ENCODE measurements at regions not wholly inside any gene's neighbourhood (a gene's known extent, or its start where the extent isn't known, plus 50 kb on each side); places are given as distances from the start of the nearest gene placed in this dataset.

DNA sequence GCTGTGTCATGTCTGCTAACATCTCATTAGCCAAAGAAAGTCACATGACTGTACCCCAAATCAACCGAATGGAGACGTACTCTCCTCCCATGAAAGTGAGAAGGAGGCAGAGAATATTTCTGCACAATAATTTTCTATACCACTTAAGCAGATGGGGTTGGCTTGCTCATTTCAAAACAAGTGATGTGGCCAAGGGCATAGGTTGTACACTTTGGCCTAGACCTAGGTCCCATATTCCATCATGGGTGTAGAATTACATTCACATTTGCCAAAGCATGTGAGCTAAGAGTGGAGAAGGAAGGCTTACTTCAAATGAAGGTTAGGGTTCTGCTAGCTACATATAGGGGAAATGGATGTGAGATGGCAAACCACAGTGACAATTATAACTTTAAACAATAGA lies 83.0 kb downstream of the ZNF365 start:
- intact Hi-C loops (cut with DNase I): no loop called here
- H3K27me3 ChIP-seq (ENCODE audit: control insufficient read depth, insufficient read depth, low read length): no peaks in the 10 kb centered on the region
- no peak overlapping the region for H3K4me3 ChIP-seq (ENCODE audit: low read length in 3 of 3)
- H3K36me3 ChIP-seq (ENCODE audit: control insufficient read depth in 2 of 3, insufficient read depth in 3 of 3, low read length in 3 of 3): no peaks in the 10 kb centered on the region
- no peak for TF ChIP-seq CTCF (IDR thresholded peaks at IDR 0.05; ENCODE audit: borderline replicate concordance, extremely low read depth, insufficient read depth)
- no peaks in the 10 kb centered on the region for H3K4me1 ChIP-seq (ENCODE audit: control insufficient read depth in 2 of 3, insufficient read depth in 2 of 3, low read depth in 1 of 3, low read length in 3 of 3)
- no peak for DNase-seq
- no peak for FAIRE-seq
- no peaks in the 10 kb centered on the region for H3K9me3 ChIP-seq (ENCODE audit: control insufficient read depth in 2 of 3, insufficient read depth in 1 of 3, low read length in 3 of 3)
- H3K27ac ChIP-seq (ENCODE audit: low read depth in 2 of 2, low read length in 2 of 2): no peak overlapping the region
- no peak overlapping the region for H3K9ac ChIP-seq (ENCODE audit: low read length in 3 of 3)

DNA sequence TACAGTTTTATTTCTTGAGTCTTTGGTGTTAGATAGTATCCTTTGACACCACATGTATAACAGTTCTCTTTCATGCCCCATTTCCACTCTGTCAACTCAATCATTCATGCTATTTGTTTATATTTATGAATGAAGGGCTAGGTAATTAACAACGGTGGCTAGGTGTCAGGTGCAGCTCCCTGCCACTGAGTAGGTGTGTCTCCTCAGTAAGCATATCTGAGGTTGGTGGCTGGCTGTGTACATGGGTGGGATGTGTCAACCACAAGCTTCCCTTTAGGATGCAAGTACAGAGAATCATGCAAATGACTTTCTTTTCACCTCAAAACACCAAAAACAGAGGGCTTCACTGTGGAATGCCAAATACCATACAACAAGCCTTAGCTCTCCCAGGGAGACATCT lies 83.4 kb downstream of the ZNF365 start:
- H3K9me3 ChIP-seq (ENCODE audit: control insufficient read depth in 2 of 3, insufficient read depth in 1 of 3, low read length in 3 of 3): no peaks in the 10 kb centered on the region
- H3K27me3 ChIP-seq (ENCODE audit: control insufficient read depth, insufficient read depth, low read length): no peaks in the 10 kb centered on the region
- no peak overlapping the region for H3K9ac ChIP-seq (ENCODE audit: low read length in 3 of 3)
- no peak for TF ChIP-seq CTCF (IDR thresholded peaks at IDR 0.05; ENCODE audit: borderline replicate concordance, extremely low read depth, insufficient read depth)
- intact Hi-C loops (cut with DNase I): no loop called here
- DNase-seq (no peak), FAIRE-seq (no peak)
- no peak overlapping the region for H3K27ac ChIP-seq (ENCODE audit: low read depth in 2 of 2, low read length in 2 of 2)
- no peaks in the 10 kb centered on the region for H3K4me1 ChIP-seq (ENCODE audit: control insufficient read depth in 2 of 3, insufficient read depth in 2 of 3, low read depth in 1 of 3, low read length in 3 of 3)
- no peak overlapping the region for H3K4me3 ChIP-seq (ENCODE audit: low read length in 3 of 3)
- no peaks in the 10 kb centered on the region for H3K36me3 ChIP-seq (ENCODE audit: control insufficient read depth in 2 of 3, insufficient read depth in 3 of 3, low read length in 3 of 3)

- Histone ChIP-seq H3K4me3 (ENCODE audit: low read length in 3 of 3) (no peak overlapping the region), H3K9me3 (ENCODE audit: control insufficient read depth in 2 of 3, insufficient read depth in 1 of 3, low read length in 3 of 3) (no peaks in the 10 kb centered on the region), H3K27ac (ENCODE audit: low read depth in 2 of 2, low read length in 2 of 2) (no peak overlapping the region), H3K36me3 (ENCODE audit: control insufficient read depth in 2 of 3, insufficient read depth in 3 of 3, low read length in 3 of 3) (no peaks in the 10 kb centered on the region), H3K9ac (ENCODE audit: low read length in 3 of 3) (no peak overlapping the region), H3K27me3 (ENCODE audit: control insufficient read depth, insufficient read depth, low read length) (no peaks in the 10 kb centered on the region), H3K4me1 (ENCODE audit: control insufficient read depth in 2 of 3, insufficient read depth in 2 of 3, low read depth in 1 of 3, low read length in 3 of 3) (no peaks in the 10 kb centered on the region)
- TF ChIP-seq CTCF (IDR thresholded peaks at IDR 0.05; ENCODE audit: borderline replicate concordance, extremely low read depth, insufficient read depth): no peak
- intact Hi-C loops (cut with DNase I): no loop called here
- FAIRE-seq (no peak), DNase-seq (peak in 2 of 5 donors; percentile 40 to 82)
Measured at GRCh38 chr10:62459072-62459471, 84.9 kb downstream of the ZNF365 start.

- no peaks in the 10 kb centered on the region for H3K4me1 ChIP-seq (ENCODE audit: control insufficient read depth in 2 of 3, insufficient read depth in 2 of 3, low read depth in 1 of 3, low read length in 3 of 3)
- H3K36me3 ChIP-seq (ENCODE audit: control insufficient read depth in 2 of 3, insufficient read depth in 3 of 3, low read length in 3 of 3): no peaks in the 10 kb centered on the region
- H3K27me3 ChIP-seq (ENCODE audit: control insufficient read depth, insufficient read depth, low read length): no peaks in the 10 kb centered on the region
- TF ChIP-seq CTCF (IDR thresholded peaks at IDR 0.05; ENCODE audit: borderline replicate concordance, extremely low read depth, insufficient read depth): no peak
- FAIRE-seq: no peak
- no peak overlapping the region for H3K4me3 ChIP-seq (ENCODE audit: low read length in 3 of 3)
- no peaks in the 10 kb centered on the region for H3K9me3 ChIP-seq (ENCODE audit: control insufficient read depth in 2 of 3, insufficient read depth in 1 of 3, low read length in 3 of 3)
- intact Hi-C loops (cut with DNase I): no loop called here
- H3K27ac ChIP-seq (ENCODE audit: low read depth in 2 of 2, low read length in 2 of 2): no peak overlapping the region
- H3K9ac ChIP-seq (ENCODE audit: low read length in 3 of 3): no peak overlapping the region
- DNase-seq: no peak
Measured at GRCh38 chr10:62459500-62459899, 85.3 kb downstream of the ZNF365 start.

All from kidney (tissue), 13 donors.